ENCODE measurements at regions not wholly inside any gene's neighbourhood (a gene's known extent, or its start where the extent isn't known, plus 50 kb on each side); places are given as distances from the start of the nearest gene placed in this dataset.

GRCh38 chrX:93419642-93420041 is 253.7 kb downstream of the NAP1L3 start:
- TF ChIP-seq CEBPB (IDR thresholded peaks at IDR 0.05; ENCODE audit: low read depth, low read length): no peak
- no peak for TF ChIP-seq CHD1 (IDR thresholded peaks at IDR 0.05; ENCODE audit: low read depth, low read length)
- no peak for TF ChIP-seq SMC3 (IDR thresholded peaks at IDR 0.05; ENCODE audit: low read depth, low read length)
- TF ChIP-seq RAD21 (IDR thresholded peaks at IDR 0.05; ENCODE audit: low read length): no peak
- TF ChIP-seq POLR2A (IDR thresholded peaks at IDR 0.05; ENCODE audit: low read depth, low read length): no peak
- TF ChIP-seq NFE2L2 (IDR thresholded peaks at IDR 0.05; ENCODE audit: low read depth, low read length): no peak
- TF ChIP-seq ELK1 (IDR thresholded peaks at IDR 0.05; ENCODE audit: borderline replicate concordance, low read depth, low read length): no peak
- no peak for TF ChIP-seq RCOR1 (IDR thresholded peaks at IDR 0.05; ENCODE audit: insufficient replicate concordance, low read length)
- no peak for TF ChIP-seq MXI1 (IDR thresholded peaks at IDR 0.05; ENCODE audit: borderline replicate concordance, low read depth, low read length)
- no peak for TF ChIP-seq BHLHE40 (IDR thresholded peaks at IDR 0.05; ENCODE audit: low read depth, low read length)
- no peak for TF ChIP-seq MAFK (IDR thresholded peaks at IDR 0.05; ENCODE audit: low read depth, low read length)
- TF ChIP-seq CTCF (conservative IDR thresholded peaks at IDR 0.05; ENCODE audit: low read depth, low read length): no peak
- H3K18ac ChIP-seq (ENCODE audit: low read depth, low read length): no peak overlapping the region

More at GRCh38 chrX:93419642-93420041, 253.7 kb downstream of the NAP1L3 start:
- no peak overlapping the region for H3K14ac ChIP-seq (replicated peaks; ENCODE audit: low read depth, low read length)
- H3K27ac ChIP-seq (ENCODE audit: insufficient read depth, low read length): no peak overlapping the region
- no peaks in the 10 kb centered on the region for H3K79me1 ChIP-seq (ENCODE audit: low read depth in 1 of 2, low read length in 2 of 2)
- H3K9me3 ChIP-seq (ENCODE audit: control insufficient read depth, insufficient read depth, low read length): 0 out of 2 replicates have a peak, but pooled peaks cover 3% of the 10 kb centered on the region
- no peak overlapping the region for H3K4ac ChIP-seq (ENCODE audit: low read depth, low read length)
- no CpG with 5 or more reads among the region's 1 CpG for WGBS, 2 experiments (ENCODE audit: extremely low coverage in 2 of 2, insufficient read length in 1 of 2)
- H2AK9ac ChIP-seq (replicated peaks; ENCODE audit: low read depth, low read length, poor library complexity): no peak overlapping the region
- no peak overlapping the region for H2AFZ ChIP-seq (replicated peaks; ENCODE audit: low read length, poor library complexity)
- H2BK120ac ChIP-seq (ENCODE audit: low read depth, low read length): no peak overlapping the region
- H2BK20ac ChIP-seq (ENCODE audit: low read depth, low read length): no peak overlapping the region
- POLR2A ChIA-PET (ENCODE audit: unreplicated experiment): no interaction called here
- ATAC-seq (ENCODE audit: low read depth) (no peak), DNase-seq (no peak)
- no peak overlapping the region for H3K4me3 ChIP-seq (ENCODE audit: insufficient read depth, low read depth, low read length)
- no peak overlapping the region for H2BK15ac ChIP-seq (ENCODE audit: low read depth, low read length)
- no TSS peak for BruUV-seq (replicated peaks)
- H4K91ac ChIP-seq (ENCODE audit: insufficient read depth, low read depth, low read length): no peak overlapping the region
- H3K4me2 ChIP-seq (ENCODE audit: low read depth, low read length): no peak overlapping the region
- H3K9ac ChIP-seq (ENCODE audit: low read depth, low read length): no peak overlapping the region
- in situ Hi-C loops (cut with MboI; ENCODE audit: low sequenced_read_pairs): no loop called here
- dilution Hi-C loops (cut with HindIII; ENCODE audit: low sequenced_read_pairs, unreplicated experiment): no loop called here
- H2AK5ac ChIP-seq (ENCODE audit: low read depth, low read length): no peak overlapping the region
- intact Hi-C loops (cut with micrococcal nuclease): loop anchor here (10.0 kb wide), 1 partner anchor 1185 kb away; no protein-coding TSS in a partner anchor
- H3K9me1 ChIP-seq (ENCODE audit: insufficient read depth, low read length): no peaks in the 10 kb centered on the region
- H2BK5ac ChIP-seq (ENCODE audit: low read depth, low read length, poor library complexity, severe bottlenecking): no peak overlapping the region
- no peaks in the 10 kb centered on the region for H3K36me3 ChIP-seq (ENCODE audit: control insufficient read depth, insufficient read depth, low read length)
- CTCF ChIA-PET: no interaction called here
- peaks cover 2% of the 10 kb centered on the region; the same call in 1 of the 2 replicates for H3K27me3 ChIP-seq (ENCODE audit: control insufficient read depth, insufficient read depth, low read length)
- H3K4me1 ChIP-seq (ENCODE audit: control insufficient read depth, insufficient read depth, low read length): no peaks in the 10 kb centered on the region
- no peaks in the 10 kb centered on the region for H4K20me1 ChIP-seq (ENCODE audit: insufficient read depth, low read length)
- H4K5ac ChIP-seq (ENCODE audit: low read depth, low read length): no peak overlapping the region
- no peak overlapping the region for H4K8ac ChIP-seq (ENCODE audit: low read depth in 2 of 2, low read length in 2 of 2)
- H3K56ac ChIP-seq (ENCODE audit: extremely low read depth, insufficient read depth, low read length): no peak overlapping the region
- no peak overlapping the region for H3K23ac ChIP-seq (ENCODE audit: low read depth, low read length)

Measured in IMR-90 (cell line).